ENCODE measurements at regions not wholly inside any gene's neighbourhood (a gene's known extent, or its start where the extent isn't known, plus 50 kb on each side); places are given as distances from the start of the nearest gene placed in this dataset.
A peak's percentile ranks its signal among the peaks of the same experiment; 100 is the strongest.

DNA sequence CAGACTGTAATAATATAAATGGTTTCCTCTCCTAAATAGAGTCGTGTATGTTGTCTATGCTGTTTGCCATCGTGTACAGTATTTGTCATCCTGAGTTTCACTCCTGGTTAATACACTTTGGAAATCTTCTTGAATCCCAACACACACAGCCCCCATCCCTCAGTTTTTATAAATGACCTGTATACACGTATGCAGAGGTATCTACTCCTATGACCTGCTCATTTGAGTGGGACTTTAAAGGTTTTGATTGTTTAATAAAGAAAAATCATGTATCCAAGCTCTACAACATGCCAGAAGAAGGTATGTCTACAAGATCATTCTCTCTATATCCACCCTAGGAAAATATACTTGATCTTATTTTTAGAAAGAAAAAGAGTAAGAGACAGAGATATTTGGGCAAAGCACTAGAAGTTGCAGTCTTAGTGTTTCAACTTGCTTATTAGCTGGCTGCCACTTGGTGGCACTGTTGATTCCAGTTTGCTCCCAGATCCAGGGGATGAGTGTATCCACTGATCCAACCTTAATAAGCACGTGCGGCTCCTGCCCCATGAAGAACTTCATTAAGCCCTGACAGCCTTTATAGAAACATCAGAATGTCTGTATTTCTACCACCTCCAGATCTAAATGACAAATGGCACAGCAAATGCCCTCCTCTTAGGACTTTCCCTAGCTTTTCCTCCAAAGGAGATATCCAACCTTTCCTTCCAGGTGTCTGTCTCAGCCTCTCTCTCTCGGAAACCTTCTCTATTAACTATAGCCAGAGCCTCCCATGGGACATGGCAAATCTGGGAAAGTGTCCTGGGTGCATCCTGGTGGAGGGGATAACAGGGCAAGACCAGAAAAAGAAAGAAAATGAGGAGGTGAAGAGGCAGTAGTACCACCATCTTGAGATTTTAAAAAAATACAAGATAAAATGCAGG, 181.6 kb upstream of the NEBL start:
- TF ChIP-seq, protein P1, sequence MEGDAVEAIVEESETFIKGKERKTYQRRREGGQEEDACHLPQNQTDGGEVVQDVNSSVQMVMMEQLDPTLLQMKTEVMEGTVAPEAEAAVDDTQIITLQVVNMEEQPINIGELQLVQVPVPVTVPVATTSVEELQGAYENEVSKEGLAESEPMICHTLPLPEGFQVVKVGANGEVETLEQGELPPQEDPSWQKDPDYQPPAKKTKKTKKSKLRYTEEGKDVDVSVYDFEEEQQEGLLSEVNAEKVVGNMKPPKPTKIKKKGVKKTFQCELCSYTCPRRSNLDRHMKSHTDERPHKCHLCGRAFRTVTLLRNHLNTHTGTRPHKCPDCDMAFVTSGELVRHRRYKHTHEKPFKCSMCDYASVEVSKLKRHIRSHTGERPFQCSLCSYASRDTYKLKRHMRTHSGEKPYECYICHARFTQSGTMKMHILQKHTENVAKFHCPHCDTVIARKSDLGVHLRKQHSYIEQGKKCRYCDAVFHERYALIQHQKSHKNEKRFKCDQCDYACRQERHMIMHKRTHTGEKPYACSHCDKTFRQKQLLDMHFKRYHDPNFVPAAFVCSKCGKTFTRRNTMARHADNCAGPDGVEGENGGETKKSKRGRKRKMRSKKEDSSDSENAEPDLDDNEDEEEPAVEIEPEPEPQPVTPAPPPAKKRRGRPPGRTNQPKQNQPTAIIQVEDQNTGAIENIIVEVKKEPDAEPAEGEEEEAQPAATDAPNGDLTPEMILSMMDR (IDR thresholded peaks at IDR 0.05) = peak; percentile 24 to 81 (median 74)
- no peak for TF ChIP-seq POLR2AphosphoS5 (IDR thresholded peaks at IDR 0.05)

Measured in breast epithelium (tissue), 3 donors.